ENCODE measurements at regions not wholly inside any gene's neighbourhood (a gene's known extent, or its start where the extent isn't known, plus 50 kb on each side); places are given as distances from the start of the nearest gene placed in this dataset.

GRCh38 chr6:139496654-139497344 is 122.4 kb upstream of the CITED2 start:
- ChIA-PET CTCF (no interaction called here), POLR2A (no interaction called here)
- Mint-ChIP-seq H3K27me3 (ENCODE audit: insufficient read depth, unreplicated experiment) (no peaks in the 10 kb centered on the region), H3K27ac (ENCODE audit: unreplicated experiment) (no peak overlapping the region), H3K4me3 (ENCODE audit: unreplicated experiment) (no peak overlapping the region), H3K4me1 (ENCODE audit: low read depth, unreplicated experiment) (peaks cover 14% of the 10 kb centered on the region), H3K36me3 (ENCODE audit: insufficient read depth, unreplicated experiment) (no peaks in the 10 kb centered on the region), H3K9me3 (ENCODE audit: unreplicated experiment) (no peaks in the 10 kb centered on the region)
- Histone ChIP-seq H3K4me1 (no peaks in the 10 kb centered on the region), H3K36me3 (ENCODE audit: control insufficient read depth, insufficient read depth, low read length) (no peaks in the 10 kb centered on the region), H3K4me3 (ENCODE audit: low read depth, low read length) (no peak overlapping the region), H3K9me3 (0 out of 2 replicates have a peak, but pooled peaks cover 3% of the 10 kb centered on the region), H3K27me3 (replicated peaks; ENCODE audit: control insufficient read depth, insufficient read depth, low read length) (no peaks in the 10 kb centered on the region)
- DNase-seq: no peak
- no TSS peak for BruUV-seq (replicated peaks)
- intact Hi-C loops (cut with micrococcal nuclease; ENCODE audit: unreplicated experiment): no loop called here
- no peak for TF ChIP-seq CTCF (IDR thresholded peaks at IDR 0.05; ENCODE audit: insufficient read depth in 1 of 2, low read depth in 1 of 2, low read length in 1 of 2, severe bottlenecking in 1 of 2, unreplicated experiment in 1 of 2)

GRCh38 chr6:139494376-139494990 is 120.0 kb upstream of the CITED2 start:
- Mint-ChIP-seq H3K4me1 (ENCODE audit: low read depth, unreplicated experiment) (peaks cover 14% of the 10 kb centered on the region), H3K36me3 (ENCODE audit: insufficient read depth, unreplicated experiment) (no peaks in the 10 kb centered on the region), H3K9me3 (ENCODE audit: unreplicated experiment) (no peaks in the 10 kb centered on the region), H3K27ac (ENCODE audit: unreplicated experiment) (no peak overlapping the region), H3K4me3 (ENCODE audit: unreplicated experiment) (no peak overlapping the region), H3K27me3 (ENCODE audit: insufficient read depth, unreplicated experiment) (no peaks in the 10 kb centered on the region)
- H3K36me3 ChIP-seq (ENCODE audit: control insufficient read depth, insufficient read depth, low read length): no peaks in the 10 kb centered on the region
- CTCF ChIA-PET: no interaction called here
- no peaks in the 10 kb centered on the region; the same call in 1 of the 2 replicates for H3K9me3 ChIP-seq
- peaks cover 7% of the 10 kb centered on the region for H3K4me1 ChIP-seq
- DNase-seq: no peak
- BruUV-seq (replicated peaks): no TSS peak
- intact Hi-C loops (cut with micrococcal nuclease; ENCODE audit: unreplicated experiment): no loop called here
- no peaks in the 10 kb centered on the region for H3K27me3 ChIP-seq (replicated peaks; ENCODE audit: control insufficient read depth, insufficient read depth, low read length)
- POLR2A ChIA-PET: no interaction called here
- no peak overlapping the region for H3K4me3 ChIP-seq (ENCODE audit: low read depth, low read length)
- no peak for TF ChIP-seq CTCF (IDR thresholded peaks at IDR 0.05; ENCODE audit: insufficient read depth in 1 of 2, low read depth in 1 of 2, low read length in 1 of 2, severe bottlenecking in 1 of 2, unreplicated experiment in 1 of 2)

GRCh38 chr6:139490482-139490881 is 116.0 kb upstream of the CITED2 start:
- POLR2A ChIA-PET: interaction anchor here (1.5 kb wide), 1 partner anchor 116 kb away, joined by 3 read pairs; the partner anchor contains the start of gene CITED2
- H3K4me1 Mint-ChIP-seq (ENCODE audit: low read depth, unreplicated experiment): peaks cover 7% of the 10 kb centered on the region
- peak; percentile 60 to 69 for DNase-seq
- intact Hi-C loops (cut with micrococcal nuclease; ENCODE audit: unreplicated experiment): no loop called here
- CTCF ChIA-PET: no interaction called here
- Histone ChIP-seq H3K4me1 (peaks cover 7% of the 10 kb centered on the region), H3K36me3 (ENCODE audit: control insufficient read depth, insufficient read depth, low read length) (no peaks in the 10 kb centered on the region), H3K9me3 (no peaks in the 10 kb centered on the region; the same call in 1 of the 2 replicates), H3K27me3 (replicated peaks; ENCODE audit: control insufficient read depth, insufficient read depth, low read length) (no peaks in the 10 kb centered on the region), H3K4me3 (ENCODE audit: low read depth, low read length) (no peak overlapping the region)
- no peaks in the 10 kb centered on the region for H3K9me3 Mint-ChIP-seq (ENCODE audit: unreplicated experiment)
- no peak for TF ChIP-seq CTCF (IDR thresholded peaks at IDR 0.05; ENCODE audit: insufficient read depth in 1 of 2, low read depth in 1 of 2, low read length in 1 of 2, severe bottlenecking in 1 of 2, unreplicated experiment in 1 of 2)
- no peaks in the 10 kb centered on the region for H3K36me3 Mint-ChIP-seq (ENCODE audit: insufficient read depth, unreplicated experiment)
- H3K4me3 Mint-ChIP-seq (ENCODE audit: unreplicated experiment): no peak overlapping the region
- no TSS peak for BruUV-seq (replicated peaks)
- H3K27ac Mint-ChIP-seq (ENCODE audit: unreplicated experiment): no peak overlapping the region
- no peaks in the 10 kb centered on the region for H3K27me3 Mint-ChIP-seq (ENCODE audit: insufficient read depth, unreplicated experiment)
